GM21723 (cell line): ENCODE measurements at regions not wholly inside any gene's neighbourhood (a gene's known extent, or its start where the extent isn't known, plus 50 kb on each side); places are given as distances from the start of the nearest gene placed in this dataset.
"Not testable (repeated sequence)": the region's sequence is repeated elsewhere in the genome, so short reads cannot be mapped to it uniquely, and the experiment has no call there.

Source experiments
- ATAC-seq: cut with Tn5 transposase; IDR thresholded peaks from one replicate; pipeline ENCODE4 v1.9.1; 2021; ENCODE audit warnings: mild to moderate bottlenecking, moderate library complexity; ENCODE audit not compliant: unreplicated experiment

DNA sequence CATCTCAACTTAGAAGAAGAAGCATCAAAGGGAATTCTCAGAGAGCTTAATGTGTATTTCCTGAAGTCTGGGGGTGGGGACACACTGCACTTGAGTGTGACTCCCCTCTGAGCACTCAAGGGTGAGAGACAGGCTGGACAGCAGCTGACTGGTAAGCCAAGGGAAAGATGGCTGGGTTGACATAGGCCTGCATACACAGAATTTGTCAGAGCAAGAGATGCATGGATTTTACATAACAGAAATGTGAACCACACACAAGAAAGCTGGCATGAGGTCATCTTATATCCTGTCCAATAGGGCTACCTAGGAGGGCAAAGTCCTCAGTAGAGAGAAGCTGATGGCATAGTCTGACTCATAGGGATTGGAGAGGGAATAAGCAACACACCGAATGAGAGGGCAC lies 114.3 kb upstream of the EPB41L4A start:
- ATAC-seq = peak; percentile 47

DNA sequence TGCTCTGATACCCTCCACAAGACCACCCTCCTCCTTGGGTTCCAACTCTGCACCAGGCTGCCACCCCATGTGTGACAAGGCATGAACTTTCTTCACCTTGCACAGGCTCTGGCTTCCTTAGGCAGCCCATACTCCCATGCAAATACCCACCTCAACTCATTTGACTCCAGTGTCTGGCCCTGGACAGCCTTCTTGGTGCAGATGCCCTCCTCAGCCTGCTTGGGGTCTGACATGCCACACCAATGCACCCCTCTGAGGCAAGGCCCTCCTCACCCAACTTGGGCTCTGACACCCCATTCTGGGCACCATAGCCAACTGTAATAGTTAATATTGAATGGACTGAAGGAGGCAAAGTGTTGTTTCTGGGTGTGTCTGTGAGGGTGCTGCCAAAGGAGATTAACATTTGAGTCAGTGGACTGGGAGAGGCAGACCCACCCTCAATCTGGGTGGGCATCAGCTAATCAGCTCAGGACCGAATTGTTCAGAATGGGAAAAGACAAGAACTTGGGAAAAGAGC lies 115.0 kb upstream of the EPB41L4A start:
- ATAC-seq = no peak

GRCh38 chr5:112534611-112535255 lies 115.7 kb upstream of the EPB41L4A start:
- no peak for ATAC-seq

- ATAC-seq = no peak
Measured at GRCh38 chr5:112535356-112535755, 116.3 kb upstream of the EPB41L4A start.

DNA sequence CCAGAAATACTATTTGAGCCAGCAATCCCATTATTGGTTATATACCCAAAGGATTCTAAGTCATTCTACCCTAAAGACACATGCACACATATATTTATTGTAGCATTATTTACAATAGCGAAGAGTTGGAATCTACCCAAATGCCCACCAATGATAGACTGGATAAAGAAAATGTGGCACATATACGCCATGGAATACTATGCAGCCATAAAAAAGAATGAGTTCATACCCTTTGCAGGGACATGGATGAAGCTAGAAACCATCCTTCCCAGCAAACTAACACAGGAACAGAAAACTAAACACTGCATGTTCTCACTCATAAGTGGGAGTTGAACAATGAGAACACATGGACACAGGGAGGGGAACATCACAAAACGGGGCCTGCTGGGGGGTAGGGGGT lies 125.5 kb upstream of the EPB41L4A start:
- ATAC-seq = not testable (repeated sequence)

GRCh38 chr5:112546946-112547592 lies 128.0 kb upstream of the EPB41L4A start:
- ATAC-seq = no peak

DNA sequence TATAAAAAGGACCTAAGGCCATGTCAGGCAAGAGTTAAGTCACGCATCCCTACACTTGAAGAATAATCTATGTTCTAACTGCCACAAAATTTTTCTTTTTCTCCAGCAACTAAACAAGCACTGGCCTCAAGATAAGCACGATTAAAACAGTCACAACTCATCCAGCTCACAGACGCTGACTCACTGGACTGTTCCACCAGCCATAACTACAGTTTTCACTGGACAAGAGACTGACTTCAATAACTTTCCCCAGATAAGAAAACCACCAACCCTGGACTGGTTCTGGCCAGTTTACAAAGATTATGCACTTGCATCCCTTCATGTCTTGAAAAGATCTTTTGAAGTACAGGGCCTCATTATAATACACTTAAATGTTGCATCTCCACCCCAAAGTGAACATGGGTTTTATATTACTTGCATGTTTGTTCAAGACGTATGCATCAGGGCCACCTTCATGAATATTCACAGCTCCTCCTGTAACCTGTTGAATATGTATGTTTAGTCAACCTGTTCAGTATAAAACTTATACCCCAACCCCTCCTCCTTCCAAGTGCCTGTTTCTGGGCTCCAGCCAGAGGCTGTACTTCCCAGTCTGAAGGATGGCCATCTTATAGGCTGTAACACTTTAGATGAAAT lies 129.3 kb upstream of the EPB41L4A start:
- ATAC-seq = no peak

DNA sequence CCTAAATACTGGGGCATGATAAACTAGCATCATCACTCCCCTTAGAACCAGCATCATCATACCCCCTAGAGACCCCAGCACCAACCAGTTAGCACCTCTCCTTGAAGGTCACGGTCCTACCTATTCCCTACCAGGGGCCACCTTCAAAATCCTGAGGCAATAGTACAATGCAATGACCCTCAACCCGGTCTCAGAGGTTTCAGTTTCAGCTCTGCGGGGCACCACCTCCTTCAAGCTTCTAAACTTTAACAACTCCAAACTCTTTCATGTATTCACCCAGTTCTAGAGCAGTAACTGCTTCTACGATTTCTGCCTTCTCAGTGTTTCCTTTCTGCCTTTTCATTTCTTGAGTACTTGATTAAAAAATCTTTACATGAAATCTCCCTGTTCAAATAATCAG lies 130.1 kb upstream of the EPB41L4A start:
- ATAC-seq = no peak

GRCh38 chr5:112549605-112550166 lies 130.6 kb upstream of the EPB41L4A start:
- no peak for ATAC-seq

DNA sequence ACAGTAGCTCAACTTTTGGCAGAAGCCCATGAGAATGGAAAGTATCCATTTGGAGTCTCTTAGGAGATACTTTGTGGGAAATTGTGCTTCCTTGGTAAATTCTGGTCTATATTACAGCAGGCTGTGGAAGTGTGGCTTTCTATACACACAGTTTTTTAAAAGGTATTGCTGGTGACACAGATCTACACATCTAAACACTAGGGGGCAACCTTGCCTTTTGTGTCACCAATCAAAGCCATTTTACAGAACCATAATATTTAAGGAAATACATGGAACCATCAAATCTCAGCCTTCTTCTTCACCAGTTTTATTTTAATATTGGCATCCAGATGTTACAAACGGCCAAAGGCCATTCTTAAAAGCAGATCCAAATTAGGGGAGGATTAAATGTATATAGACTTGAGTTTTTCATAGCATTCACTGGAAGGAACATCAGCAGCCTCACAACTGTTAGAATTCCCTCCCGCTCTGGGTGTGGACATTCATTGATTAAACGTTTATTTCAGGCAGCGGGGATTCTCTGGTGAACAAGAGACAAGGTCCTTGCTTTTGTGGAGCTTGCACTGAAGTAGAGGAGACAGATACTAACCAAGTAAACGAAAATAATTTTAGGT lies 132.4 kb upstream of the EPB41L4A start:
- peak; percentile 71 for ATAC-seq

DNA sequence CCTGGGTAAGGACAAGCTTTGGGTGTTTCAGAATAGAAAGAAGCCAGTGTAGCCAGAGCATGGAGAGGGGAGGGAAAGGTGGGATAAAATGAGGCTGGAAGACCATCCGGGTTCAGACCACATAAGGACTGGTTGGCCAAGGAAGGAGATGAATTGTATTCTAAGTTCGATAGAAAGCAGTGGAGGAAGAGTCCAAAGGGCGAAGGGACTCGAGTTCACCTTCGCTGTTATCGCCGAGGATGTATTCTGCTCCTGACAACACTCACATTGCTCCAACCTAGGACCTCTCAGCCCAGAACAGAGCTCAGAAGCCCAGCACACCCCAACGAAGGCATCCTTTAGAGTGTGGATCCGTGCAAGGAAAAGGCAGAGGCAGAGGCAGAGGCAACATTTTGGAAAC lies 133.1 kb upstream of the EPB41L4A start:
- ATAC-seq = no peak

DNA sequence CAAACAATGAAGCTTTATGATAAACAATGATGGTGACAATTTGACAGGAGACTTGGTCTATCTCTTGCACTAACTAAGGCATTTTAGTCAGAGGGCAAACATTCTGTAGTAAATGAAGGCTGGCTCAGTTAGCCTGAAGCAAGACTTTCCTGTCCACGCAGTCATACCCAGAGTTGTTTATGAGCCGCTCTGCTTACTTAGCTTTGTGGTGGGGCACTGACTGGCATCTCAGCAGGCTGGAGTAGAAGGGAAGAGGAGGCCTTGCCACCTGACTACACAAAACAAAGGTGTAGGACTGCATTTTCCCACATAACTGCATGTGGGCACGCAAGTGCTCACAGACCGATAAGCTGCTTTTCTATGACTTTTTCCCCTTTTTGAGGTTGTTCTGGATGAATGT lies 133.7 kb upstream of the EPB41L4A start:
- ATAC-seq = no peak

GRCh38 chr5:112554101-112554977 lies 135.3 kb upstream of the EPB41L4A start:
- no peak for ATAC-seq

- ATAC-seq = no peak
Measured at GRCh38 chr5:112555197-112555596, 136.1 kb upstream of the EPB41L4A start.

DNA sequence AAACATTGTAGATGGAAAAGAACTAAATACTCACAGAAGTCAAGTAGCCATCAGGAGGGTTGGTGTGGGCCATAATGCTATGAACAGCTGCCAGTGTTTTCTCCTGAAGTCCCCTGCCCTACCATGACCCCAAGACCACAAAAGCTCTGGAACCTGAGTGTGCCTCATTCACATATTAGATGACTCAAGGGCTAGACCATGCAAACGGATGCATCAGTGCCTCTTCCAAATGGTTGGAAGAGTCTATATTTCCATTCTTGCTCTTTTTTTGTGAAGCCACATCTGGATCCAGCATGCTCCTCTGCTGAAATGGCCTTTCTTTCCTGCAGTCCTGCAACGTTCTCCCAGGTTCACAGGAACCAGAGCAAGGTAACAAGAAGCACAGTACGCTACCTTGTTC lies 136.6 kb upstream of the EPB41L4A start:
- no peak for ATAC-seq

- ATAC-seq = not testable (repeated sequence)
Measured at GRCh38 chr5:112559501-112559900, 140.4 kb upstream of the EPB41L4A start.

GRCh38 chr5:112560371-112560770 lies 141.3 kb upstream of the EPB41L4A start:
- no peak for ATAC-seq

DNA sequence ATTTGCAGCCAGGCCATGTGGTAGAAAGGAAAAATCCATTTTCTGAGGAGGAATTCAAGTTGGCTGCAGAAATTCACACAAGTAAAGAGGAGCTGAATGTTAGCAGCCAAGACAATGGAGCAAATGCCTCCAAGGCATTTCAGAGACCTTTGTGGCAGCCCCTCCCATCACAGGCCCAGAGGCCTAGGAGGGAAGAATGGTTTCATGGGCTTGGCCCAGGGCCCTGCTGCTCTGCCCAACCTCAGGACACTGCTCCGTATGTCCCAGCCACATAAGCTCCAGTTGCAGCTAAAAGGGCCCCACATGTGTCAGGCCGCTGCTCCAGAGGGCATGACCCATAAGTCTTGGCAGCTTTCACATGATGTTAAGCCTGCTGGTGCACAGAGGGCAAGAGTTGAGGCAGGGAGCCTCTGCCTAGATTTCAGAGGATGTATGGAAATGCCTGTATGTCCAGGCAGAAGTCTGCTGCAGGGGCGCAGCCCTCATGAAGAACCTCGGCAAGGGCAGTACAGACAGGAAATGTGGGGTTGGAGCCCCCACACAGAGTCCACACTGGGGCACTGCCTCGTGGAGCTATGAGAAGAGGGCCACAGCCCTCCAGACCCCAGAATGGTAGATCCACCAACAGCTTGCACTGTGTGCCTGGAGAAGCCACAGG lies 144.2 kb upstream of the EPB41L4A start:
- ATAC-seq = no peak

GRCh38 chr5:112566251-112566650 lies 147.2 kb upstream of the EPB41L4A start:
- ATAC-seq = no peak

DNA sequence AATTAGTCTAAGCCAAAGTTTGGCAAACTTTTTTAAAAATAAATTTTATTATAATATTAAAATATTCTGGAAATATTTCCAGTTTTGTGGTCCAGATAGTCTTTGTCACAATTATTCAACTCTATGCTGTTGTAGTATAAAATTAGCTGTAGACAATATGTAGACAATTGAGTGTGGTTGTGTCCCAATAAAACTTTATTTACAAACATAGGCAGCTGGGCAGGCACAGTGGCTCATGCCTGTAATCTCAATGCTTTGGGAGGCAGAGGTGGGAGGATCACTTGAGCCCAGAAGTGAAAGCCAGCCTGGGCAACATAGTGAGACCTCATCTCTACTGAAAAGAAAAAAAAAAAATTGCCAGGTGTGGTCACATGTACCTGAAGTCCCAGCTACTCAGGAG lies 150.5 kb upstream of the EPB41L4A start:
- no peak for ATAC-seq
